Large intestine (tissue), 3 donors: ENCODE measurements at regions not wholly inside any gene's neighbourhood (a gene's known extent, or its start where the extent isn't known, plus 50 kb on each side); places are given as distances from the start of the nearest gene placed in this dataset.

ENCODE experiments used
- DNase-seq, 2 donors: peaks; one replicate each; pipeline versions ENCODE4 v3.0.0 to v3.0.0-alpha.2; 2013
- H3K27ac ChIP-seq: one replicate; pipeline ENCODE4 v1.5.1; 2013; ENCODE audit warnings: low read length
- H3K27me3 ChIP-seq: 2 replicates; pipeline ENCODE4 v1.6.1; 2013; ENCODE audit warnings: low read length; ENCODE audit not compliant: control insufficient read depth, insufficient read depth
- H3K36me3 ChIP-seq: 2 replicates; pipeline ENCODE4 v1.6.1; 2013; ENCODE audit warnings: low read length; ENCODE audit not compliant: control insufficient read depth, insufficient read depth
- H3K4me1 ChIP-seq: one replicate; pipeline ENCODE4 v1.6.1; 2013; ENCODE audit warnings: low read length; ENCODE audit not compliant: control insufficient read depth, insufficient read depth
- H3K4me3 ChIP-seq: one replicate; pipeline ENCODE4 v1.5.1; 2013; ENCODE audit warnings: low read length
- H3K9me3 ChIP-seq: one replicate; pipeline ENCODE4 v1.6.1; 2013; ENCODE audit warnings: mild to moderate bottlenecking, low read depth, low read length, moderate library complexity; ENCODE audit not compliant: control insufficient read depth
- WGBS: methylation state at CpG from one replicate; pipeline ENCODE4 v1.1.5; 2013; ENCODE audit warnings: low lambda C conversion rate; ENCODE audit not compliant: insufficient coverage; 5-methylcytosine and 5-hydroxymethylcytosine counted together

DNA sequence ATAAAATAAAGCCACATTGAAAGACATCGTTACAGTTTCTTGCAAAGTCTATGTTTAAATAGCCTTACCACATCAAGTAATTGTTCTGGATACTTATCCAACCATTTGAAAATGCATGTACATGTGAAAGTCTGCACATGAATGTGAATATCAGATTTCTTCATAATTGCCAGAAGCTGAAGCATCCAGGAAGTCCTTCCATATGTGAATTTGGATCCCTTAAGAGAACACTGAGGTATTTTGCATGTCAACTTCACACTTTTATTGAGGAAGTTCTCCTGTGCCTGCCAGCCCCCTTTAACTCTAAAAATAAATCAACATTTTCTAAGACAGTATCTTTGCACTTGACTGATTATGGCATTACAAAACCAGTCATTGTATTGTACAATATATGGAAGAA, 1103.5 kb upstream of the ADGRL3 start:
- Histone ChIP-seq H3K4me1 (no peaks in the 10 kb centered on the region), H3K9me3 (no peaks in the 10 kb centered on the region), H3K27me3 (no peaks in the 10 kb centered on the region), H3K27ac (no peak overlapping the region), H3K4me3 (no peak overlapping the region), H3K36me3 (no peaks in the 10 kb centered on the region)
- WGBS: no CpG with 5 or more reads among the region's 1 CpG
- no peak for DNase-seq

DNA sequence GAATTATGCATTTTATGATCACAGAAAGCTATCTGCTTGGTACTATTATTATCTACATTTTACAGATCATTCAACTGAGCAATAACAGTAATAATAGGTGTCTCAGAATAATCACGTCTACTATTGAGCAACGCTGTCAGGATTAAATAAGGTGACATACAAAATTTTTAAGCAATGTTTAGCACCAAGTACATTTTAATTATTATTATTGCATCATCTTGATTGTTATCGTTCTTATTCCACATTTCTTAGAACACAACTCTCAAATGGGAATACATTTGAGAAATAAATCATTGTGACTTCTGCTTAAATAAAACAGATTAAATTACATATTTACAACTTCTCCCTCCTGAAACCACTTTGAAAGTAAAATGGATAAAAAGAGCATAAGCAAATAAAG, 1083.5 kb upstream of the ADGRL3 start:
- 100% methylated on average over 1 of the region's 3 CpGs for WGBS

DNA sequence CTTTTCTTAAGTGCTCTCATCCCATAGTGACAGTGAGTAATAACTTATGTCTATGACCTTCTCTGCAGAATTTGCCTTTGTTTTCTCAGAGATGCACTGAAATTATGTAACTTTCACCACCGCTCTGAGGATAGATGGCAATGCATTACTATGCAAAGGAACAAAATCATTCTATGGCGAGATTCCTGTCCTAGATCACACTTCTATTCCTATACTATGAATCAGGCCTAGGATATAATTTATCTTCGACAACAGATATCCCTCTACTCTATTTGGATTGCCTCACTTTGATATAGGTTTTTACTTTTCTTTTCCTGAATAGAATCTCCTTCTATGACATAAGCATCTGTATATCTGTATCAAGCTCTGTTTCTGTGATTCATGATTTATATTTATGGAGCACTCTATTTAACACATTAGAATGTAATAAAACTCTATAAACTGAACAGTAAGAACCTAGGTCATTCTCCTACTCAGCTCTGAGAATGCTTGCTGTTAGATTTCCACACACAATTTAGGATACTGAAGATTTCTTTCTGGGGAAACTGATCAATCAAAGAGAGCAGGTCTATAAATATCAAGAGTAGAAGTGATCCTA, 1082.3 kb upstream of the ADGRL3 start:
- Histone ChIP-seq H3K4me3 (no peak overlapping the region), H3K9me3 (no peaks in the 10 kb centered on the region), H3K36me3 (no peaks in the 10 kb centered on the region), H3K27me3 (no peaks in the 10 kb centered on the region), H3K27ac (no peak overlapping the region), H3K4me1 (no peaks in the 10 kb centered on the region)
- 94% methylated on average over 2 of the region's 3 CpGs for WGBS
- DNase-seq: no peak

More for the DNA sequence above, 1083.5 kb upstream of the ADGRL3 start:
- no peaks in the 10 kb centered on the region for H3K27me3 ChIP-seq
- H3K4me1 ChIP-seq: no peaks in the 10 kb centered on the region
- no peaks in the 10 kb centered on the region for H3K9me3 ChIP-seq
- H3K27ac ChIP-seq: no peak overlapping the region
- DNase-seq: no peak
- no peaks in the 10 kb centered on the region for H3K36me3 ChIP-seq
- H3K4me3 ChIP-seq: no peak overlapping the region

DNA sequence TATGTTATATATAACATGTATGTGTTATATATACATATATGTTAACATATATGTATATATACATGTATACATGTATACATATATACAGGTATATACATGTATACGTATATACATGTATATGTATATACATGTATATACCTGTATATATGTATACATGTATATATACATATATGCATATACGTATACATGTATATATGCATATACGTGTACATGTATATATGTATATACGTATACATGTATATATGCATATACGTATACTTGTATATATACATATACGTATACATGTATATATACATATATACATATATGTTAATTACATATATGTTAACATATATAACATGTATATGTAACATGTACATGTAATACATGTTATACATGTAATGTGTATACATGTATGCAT, 1077.3 kb upstream of the ADGRL3 start:
- DNase-seq: no peak

DNA sequence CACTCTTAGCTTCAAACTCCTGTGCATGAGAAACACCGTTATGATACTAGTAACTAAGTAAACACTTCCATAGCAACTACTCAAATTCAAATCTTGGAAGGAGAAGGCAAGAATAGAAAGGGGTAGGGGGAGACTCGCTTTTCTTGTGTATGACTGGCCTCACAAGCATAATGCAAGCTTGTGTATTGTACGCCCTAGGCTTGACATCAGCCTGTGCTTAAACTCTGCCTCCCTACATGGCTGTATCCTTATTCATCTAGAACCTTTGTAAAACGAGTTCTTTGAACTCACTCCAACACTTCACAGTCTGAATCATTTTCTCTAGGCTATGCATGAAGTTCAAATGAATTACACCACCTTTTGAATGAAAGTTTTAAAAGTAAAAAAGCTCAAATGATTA, 1071.2 kb upstream of the ADGRL3 start:
- no peak overlapping the region for H3K4me3 ChIP-seq
- H3K27ac ChIP-seq: no peak overlapping the region
- 67% methylated on average over 1 of the region's 4 CpGs for WGBS
- H3K9me3 ChIP-seq: no peaks in the 10 kb centered on the region
- H3K36me3 ChIP-seq: no peaks in the 10 kb centered on the region
- no peak for DNase-seq
- H3K27me3 ChIP-seq: no peaks in the 10 kb centered on the region
- no peaks in the 10 kb centered on the region for H3K4me1 ChIP-seq

More for the DNA sequence above, 1077.3 kb upstream of the ADGRL3 start:
- Histone ChIP-seq H3K27me3 (no peaks in the 10 kb centered on the region), H3K27ac (no peak overlapping the region), H3K4me1 (no peaks in the 10 kb centered on the region), H3K4me3 (no peak overlapping the region), H3K36me3 (no peaks in the 10 kb centered on the region), H3K9me3 (no peaks in the 10 kb centered on the region)
- 97% methylated on average over 6 of the region's 6 CpGs for whole genome bisulfite sequencing

DNA sequence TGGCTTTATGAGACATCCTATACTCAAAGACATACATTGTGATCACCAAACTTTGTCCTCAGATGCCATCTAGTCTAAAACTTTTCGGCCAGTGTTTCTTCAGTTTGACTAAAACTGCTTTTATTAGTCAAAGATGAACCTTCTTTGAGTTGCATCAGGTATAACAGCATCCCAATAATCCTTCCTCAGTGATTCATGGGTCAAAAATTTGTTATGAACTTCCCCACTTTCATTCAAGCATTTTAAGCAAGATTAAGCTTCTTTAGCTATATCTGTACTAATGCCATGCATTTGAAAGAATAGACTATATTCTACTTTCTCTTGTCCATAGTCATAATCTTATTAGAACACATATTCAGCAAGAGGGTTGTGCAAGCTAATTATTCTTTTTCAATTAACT, 1070.4 kb upstream of the ADGRL3 start:
- H3K27me3 ChIP-seq: no peaks in the 10 kb centered on the region
- H3K4me3 ChIP-seq: no peak overlapping the region
- no peak for DNase-seq
- no peaks in the 10 kb centered on the region for H3K36me3 ChIP-seq
- no peaks in the 10 kb centered on the region for H3K9me3 ChIP-seq
- WGBS: no CpG with 5 or more reads among the region's 1 CpG
- H3K27ac ChIP-seq: no peak overlapping the region
- H3K4me1 ChIP-seq: no peaks in the 10 kb centered on the region

DNA sequence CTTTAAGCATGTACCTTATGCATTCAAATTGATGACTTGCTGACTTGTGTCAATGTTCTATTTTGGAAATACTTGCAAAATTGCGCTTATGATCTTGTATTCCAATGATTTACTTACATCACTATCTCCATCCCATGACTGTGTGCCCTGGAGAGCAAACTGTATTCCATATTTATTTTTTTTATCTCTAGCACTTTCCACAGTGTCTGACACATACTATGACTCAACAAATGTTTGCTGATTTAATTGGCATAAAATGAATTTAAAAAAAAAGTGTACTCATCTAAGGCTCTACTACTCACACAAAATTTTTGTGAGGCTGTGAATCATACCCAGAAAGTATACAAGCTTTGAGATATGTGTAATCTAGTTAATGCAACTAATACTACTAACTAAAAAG, 1066.8 kb upstream of the ADGRL3 start:
- no peak for DNase-seq
- H3K36me3 ChIP-seq: no peaks in the 10 kb centered on the region
- H3K9me3 ChIP-seq: no peaks in the 10 kb centered on the region
- H3K4me3 ChIP-seq: no peak overlapping the region
- no peak overlapping the region for H3K27ac ChIP-seq
- no peaks in the 10 kb centered on the region for H3K4me1 ChIP-seq
- 67% methylated on average over 1 of the region's 1 CpG for WGBS
- H3K27me3 ChIP-seq: no peaks in the 10 kb centered on the region

DNA sequence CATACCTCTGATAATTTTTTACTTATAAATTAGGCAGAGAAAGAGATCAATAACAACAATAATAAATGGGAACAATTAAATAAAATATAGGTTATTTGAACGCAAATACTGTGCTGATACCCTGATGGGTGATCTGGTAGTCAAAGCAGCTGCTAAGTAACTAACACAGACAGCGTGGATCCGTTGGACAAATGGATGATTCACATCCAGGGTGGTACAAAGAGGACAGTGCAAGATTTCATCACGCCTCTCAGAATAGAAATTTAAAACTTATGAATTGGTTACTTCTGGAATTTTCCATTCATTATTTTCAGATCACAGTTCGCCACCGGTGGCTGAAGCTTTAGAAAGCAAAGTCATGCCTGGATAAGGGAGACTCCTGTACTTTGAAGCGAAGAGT, 1066.0 kb upstream of the ADGRL3 start:
- Histone ChIP-seq H3K27me3 (no peaks in the 10 kb centered on the region), H3K4me1 (no peaks in the 10 kb centered on the region), H3K27ac (no peak overlapping the region), H3K9me3 (no peaks in the 10 kb centered on the region), H3K4me3 (no peak overlapping the region), H3K36me3 (no peaks in the 10 kb centered on the region)
- no peak for DNase-seq
- 100% methylated on average over 3 of the region's 7 CpGs for WGBS

DNA sequence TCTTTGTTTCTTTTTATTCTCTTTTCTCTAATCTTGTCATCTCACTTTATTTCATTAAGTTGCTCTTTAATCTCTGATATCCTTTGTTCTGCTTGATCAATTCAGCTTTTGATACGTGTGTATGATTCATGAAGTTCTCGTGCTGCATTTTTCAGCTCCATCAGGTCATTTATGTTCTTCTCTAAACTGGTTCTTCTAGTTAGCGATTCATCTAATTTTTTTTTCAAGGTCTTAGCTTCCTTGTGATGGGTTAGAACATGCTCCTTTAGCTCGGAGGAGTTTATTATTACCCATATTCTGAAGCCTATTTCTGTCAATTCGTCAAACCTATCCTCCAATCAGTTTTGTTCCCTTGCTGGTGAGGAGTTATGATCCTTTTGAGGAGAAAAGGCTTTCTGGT, 1045.0 kb upstream of the ADGRL3 start:
- H3K9me3 ChIP-seq: no peaks in the 10 kb centered on the region
- no peak overlapping the region for H3K27ac ChIP-seq
- H3K4me3 ChIP-seq: no peak overlapping the region
- DNase-seq: no peak
- 97% methylated on average over 5 of the region's 5 CpGs for WGBS
- H3K36me3 ChIP-seq: no peaks in the 10 kb centered on the region
- H3K27me3 ChIP-seq: no peaks in the 10 kb centered on the region
- H3K4me1 ChIP-seq: no peaks in the 10 kb centered on the region

DNA sequence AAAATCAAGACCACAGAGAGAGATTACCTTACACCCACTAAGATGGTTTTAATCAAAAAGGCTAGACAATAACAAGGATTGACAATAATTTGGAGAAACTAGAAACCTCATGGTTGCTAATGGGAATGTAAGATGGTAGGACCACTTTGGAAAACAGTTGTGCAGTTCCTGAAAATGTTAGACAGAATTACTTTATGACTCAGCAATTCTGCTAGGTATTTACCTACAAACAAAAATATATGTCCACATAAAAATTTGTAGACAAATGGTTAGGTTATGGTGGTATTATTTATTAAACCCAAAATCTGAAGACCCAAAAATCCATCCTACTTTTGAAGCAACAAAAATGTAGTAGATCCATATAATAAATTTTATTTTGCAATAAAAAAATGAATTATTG, 1027.0 kb upstream of the ADGRL3 start:
- Histone ChIP-seq H3K36me3 (no peaks in the 10 kb centered on the region), H3K4me3 (no peak overlapping the region), H3K9me3 (no peaks in the 10 kb centered on the region), H3K27me3 (no peaks in the 10 kb centered on the region), H3K4me1 (no peaks in the 10 kb centered on the region), H3K27ac (no peak overlapping the region)
- no peak for DNase-seq

DNA sequence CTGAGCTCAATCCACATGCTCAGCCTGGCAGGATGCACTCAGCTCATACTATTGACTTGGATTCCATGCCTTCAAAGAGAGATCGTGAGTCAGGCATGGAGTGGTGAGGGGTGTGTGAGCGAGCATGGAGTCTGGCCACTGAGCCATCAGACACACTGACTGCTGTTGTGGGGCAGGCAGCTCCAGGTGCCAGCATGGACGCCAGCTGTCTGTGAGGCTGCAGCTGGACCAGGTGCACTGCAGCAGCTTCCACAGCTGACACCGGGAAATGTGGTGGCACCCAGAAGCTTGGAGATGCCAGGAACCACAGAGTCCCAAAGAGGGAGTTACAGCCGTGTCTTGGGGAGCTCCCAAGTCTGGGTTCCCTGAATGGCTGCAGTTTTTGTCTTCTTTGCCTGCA, 1026.4 kb upstream of the ADGRL3 start:
- Histone ChIP-seq H3K9me3 (no peaks in the 10 kb centered on the region), H3K36me3 (no peaks in the 10 kb centered on the region), H3K4me1 (no peaks in the 10 kb centered on the region), H3K27ac (no peak overlapping the region), H3K27me3 (no peaks in the 10 kb centered on the region), H3K4me3 (no peak overlapping the region)
- no CpG with 5 or more reads among the region's 5 CpGs for WGBS
- DNase-seq: no peak
